Colonic mucosa (tissue), 4 donors: ENCODE measurements at regions not wholly inside any gene's neighbourhood (a gene's known extent, or its start where the extent isn't known, plus 50 kb on each side); places are given as distances from the start of the nearest gene placed in this dataset.

Source experiments
- DNase-seq: peaks from one replicate; pipeline ENCODE4 v3.0.0-alpha.2; 2020
- H3K27ac ChIP-seq: fragments of 200-600 bp; one replicate; pipeline ENCODE4 v1.8.0; 2021
- H3K27me3 ChIP-seq: fragments of 200-600 bp; one replicate; pipeline ENCODE4 v1.8.0; 2021
- H3K36me3 ChIP-seq: fragments of 200-600 bp; one replicate; pipeline ENCODE4 v1.8.0; 2021
- H3K4me1 ChIP-seq: fragments of 200-600 bp; one replicate; pipeline ENCODE4 v1.8.0; 2021; ENCODE audit warnings: mild to moderate bottlenecking
- H3K4me3 ChIP-seq: fragments of 200-600 bp; one replicate; pipeline ENCODE4 v1.8.0; 2021
- H3K9ac ChIP-seq, 2 donors: one replicate each; pipeline ENCODE4 v1.7.0; 2013; ENCODE audit warnings: control low read depth in 2 of 2, low read depth in 2 of 2, low read length in 2 of 2
- H3K9me3 ChIP-seq: fragments of 200-600 bp; one replicate; pipeline ENCODE4 v1.8.0; 2021
- CTCF ChIP-seq: fragments of 200-600 bp; IDR thresholded peaks from one replicate; pipeline ENCODE4 v1.8.0; 2022; ENCODE audit warnings: antibody characterized with exemption, mild to moderate bottlenecking
- intact Hi-C: fragments of 100-400 bp; cut with DNase I; formaldehyde crosslinking; loops from one replicate; pipeline ENCODE4 v1.14.1; 2022
- donor health status: healthy.
- donor health status: DM: no; HTN: no; CAD: no.
- donor health status: DM: no; HTN: no; CAD: no.

- Histone ChIP-seq H3K9me3 (no peaks in the 10 kb centered on the region), H3K27ac (no peak overlapping the region), H3K9ac (no peak overlapping the region), H3K4me1 (no peaks in the 10 kb centered on the region), H3K36me3 (no peaks in the 10 kb centered on the region), H3K4me3 (no peak overlapping the region), H3K27me3 (no peaks in the 10 kb centered on the region)
- no peak for DNase-seq
- intact Hi-C loops, result no loop called here
- no peak for TF ChIP-seq CTCF
Observed at GRCh38 chr12:114984634-114985061, 300.7 kb upstream of the TBX3 start.

- no peak for TF ChIP-seq CTCF
- DNase-seq, result no peak
- intact Hi-C loops, result no loop called here
Observed at GRCh38 chr12:114982760-114983159, 298.8 kb upstream of the TBX3 start.

GRCh38 chr12:114981036-114981435, 297.1 kb upstream of the TBX3 start:
- TF ChIP-seq CTCF, result no peak
- Histone ChIP-seq H3K4me3 (no peak overlapping the region), H3K4me1 (no peaks in the 10 kb centered on the region), H3K36me3 (no peaks in the 10 kb centered on the region), H3K9me3 (no peaks in the 10 kb centered on the region), H3K9ac (no peak overlapping the region), H3K27ac (no peak overlapping the region), H3K27me3 (no peaks in the 10 kb centered on the region)
- intact Hi-C loops, result no loop called here
- DNase-seq, result no peak

More at GRCh38 chr12:114982760-114983159, 298.8 kb upstream of the TBX3 start:
- Histone ChIP-seq H3K4me1 (no peaks in the 10 kb centered on the region), H3K27ac (no peak overlapping the region), H3K9ac (no peak overlapping the region), H3K27me3 (no peaks in the 10 kb centered on the region), H3K9me3 (no peaks in the 10 kb centered on the region), H3K36me3 (no peaks in the 10 kb centered on the region), H3K4me3 (no peak overlapping the region)

- no peaks in the 10 kb centered on the region for H3K36me3 ChIP-seq
- no peak overlapping the region for H3K4me3 ChIP-seq
- no peak overlapping the region for H3K9ac ChIP-seq
- H3K27ac ChIP-seq, result no peak overlapping the region
- TF ChIP-seq CTCF, result no peak
- DNase-seq, result no peak
- no peaks in the 10 kb centered on the region for H3K4me1 ChIP-seq
- no peaks in the 10 kb centered on the region for H3K27me3 ChIP-seq
- intact Hi-C loops, result no loop called here
- no peaks in the 10 kb centered on the region for H3K9me3 ChIP-seq
Observed at GRCh38 chr12:114976959-114977358, 293.0 kb upstream of the TBX3 start.

- H3K9me3 ChIP-seq, result no peaks in the 10 kb centered on the region
- no peaks in the 10 kb centered on the region for H3K27me3 ChIP-seq
- TF ChIP-seq CTCF, result no peak
- H3K4me3 ChIP-seq, result no peak overlapping the region
- no peak overlapping the region for H3K27ac ChIP-seq
- H3K4me1 ChIP-seq, result no peaks in the 10 kb centered on the region
- DNase-seq, result no peak
- intact Hi-C loops, result no loop called here
- H3K36me3 ChIP-seq, result no peaks in the 10 kb centered on the region
- no peak overlapping the region for H3K9ac ChIP-seq
Observed at GRCh38 chr12:114976372-114976771, 292.4 kb upstream of the TBX3 start.
